Right ventricle myocardium inferior (tissue), 1 donor: ENCODE measurements at regions not wholly inside any gene's neighbourhood (a gene's known extent, or its start where the extent isn't known, plus 50 kb on each side); places are given as distances from the start of the nearest gene placed in this dataset.

ENCODE experiments used
- ATAC-seq: fragments of 200-7000 bp; cut with Tn5 transposase; one replicate; pipeline ENCODE4 v1.9.1; 2020; ENCODE audit warnings: mild to moderate bottlenecking, moderate library complexity
- DNase-seq: peaks from one replicate; pipeline ENCODE4 v3.0.0; 2021; ENCODE audit errors: missing footprints
- intact Hi-C: fragments of 100-400 bp; cut with DNase I; formaldehyde crosslinking; loops from one replicate; pipeline ENCODE4 v1.11.0; 2022
- donor health status: DM: no; HTN: yes; CAD: no; lungs with severe emphysema.

- no peak for ATAC-seq
- DNase-seq = no peak
- intact Hi-C loops = no loop called here
These were observed 243.5 kb downstream of the ANAPC1 start for GRCh38 chr2:111640480-111640879.

GRCh38 chr2:111642586-111643327, 241.2 kb downstream of the ANAPC1 start:
- intact Hi-C loops = no loop called here
- ATAC-seq (no peak), DNase-seq (no peak)

- no peak for DNase-seq
- intact Hi-C loops = no loop called here
- ATAC-seq = no peak
These were observed 240.2 kb downstream of the ANAPC1 start for GRCh38 chr2:111643759-111644158.

GRCh38 chr2:111647359-111647758, 236.6 kb downstream of the ANAPC1 start:
- intact Hi-C loops = no loop called here
- DNase-seq (no peak), ATAC-seq (no peak)

- ATAC-seq = no peak
- no peak for DNase-seq
- intact Hi-C loops = no loop called here
These were observed 232.0 kb downstream of the ANAPC1 start for GRCh38 chr2:111652038-111652437.

- intact Hi-C loops = no loop called here
- DNase-seq (no peak), ATAC-seq (no peak)
These were observed 231.3 kb downstream of the ANAPC1 start for GRCh38 chr2:111652681-111653080.

- ATAC-seq (no peak), DNase-seq (no peak)
- intact Hi-C loops = no loop called here
These were observed 230.8 kb downstream of the ANAPC1 start for GRCh38 chr2:111653103-111653624.

- intact Hi-C loops = no loop called here
- DNase-seq (no peak), ATAC-seq (no peak)
These were observed 230.1 kb downstream of the ANAPC1 start for GRCh38 chr2:111653913-111654312.

GRCh38 chr2:111654829-111655228, 229.2 kb downstream of the ANAPC1 start:
- ATAC-seq = no peak
- intact Hi-C loops = no loop called here
- no peak for DNase-seq

GRCh38 chr2:111656436-111656835, 227.6 kb downstream of the ANAPC1 start:
- intact Hi-C loops = no loop called here
- no peak for ATAC-seq
- DNase-seq = no peak

GRCh38 chr2:111656894-111657293, 227.1 kb downstream of the ANAPC1 start:
- ATAC-seq (no peak), DNase-seq (no peak)
- intact Hi-C loops = no loop called here

- no peak for DNase-seq
- ATAC-seq = no peak
- intact Hi-C loops = no loop called here
These were observed 226.5 kb downstream of the ANAPC1 start for GRCh38 chr2:111657351-111657975.

GRCh38 chr2:111659361-111660333, 224.3 kb downstream of the ANAPC1 start:
- peak; percentile 78 for DNase-seq
- ATAC-seq = peak; percentile 89
- intact Hi-C loops = no loop called here

GRCh38 chr2:111660811-111661210, 223.2 kb downstream of the ANAPC1 start:
- ATAC-seq (no peak), DNase-seq (no peak)
- intact Hi-C loops = no loop called here

GRCh38 chr2:111661286-111661940, 222.6 kb downstream of the ANAPC1 start:
- DNase-seq (no peak), ATAC-seq (no peak)
- intact Hi-C loops = no loop called here

GRCh38 chr2:111662039-111662770, 221.8 kb downstream of the ANAPC1 start:
- DNase-seq = no peak
- intact Hi-C loops = no loop called here
- no peak for ATAC-seq

GRCh38 chr2:111662771-111663470, 221.1 kb downstream of the ANAPC1 start:
- no peak for DNase-seq
- ATAC-seq = no peak
- intact Hi-C loops = no loop called here
